Transverse colon (tissue), 3 donors: ENCODE measurements at regions not wholly inside any gene's neighbourhood (a gene's known extent, or its start where the extent isn't known, plus 50 kb on each side); places are given as distances from the start of the nearest gene placed in this dataset.

Experiments
- CTCF ChIP-seq, 5 experiments: fragments of 200-600 bp in 3 of 5; fragments of 450-650 bp in 2 of 5; sonication (generic) in 3 of 5; IDR thresholded peaks; 1 replicate in 2 of 5; 2 replicates in 3 of 5; pipeline ENCODE4 v1.5.1; 2016 to 2017; ENCODE audit warnings: antibody characterized with exemption in 5 of 5, inconsistent platforms in 3 of 5, mild to moderate bottlenecking in 2 of 5, moderate library complexity in 1 of 5
- EP300 ChIP-seq: sonication (generic); formaldehyde crosslinking; IDR thresholded peaks from one replicate; pipeline ENCODE4 v1.6.1; 2017; ENCODE audit warnings: antibody characterized with exemption, low read depth
- POLR2A ChIP-seq: fragments of 450-650 bp; IDR thresholded peaks from one replicate; pipeline ENCODE4 v1.6.1; 2016; ENCODE audit warnings: antibody characterized with exemption, mild to moderate bottlenecking, moderate library complexity

- no peak for TF ChIP-seq CTCF (IDR thresholded peaks at IDR 0.05)
- TF ChIP-seq EP300, result no peak
- TF ChIP-seq POLR2A, result no peak
These were observed 219.0 kb downstream of the COG6 start for GRCh38 chr13:39874331-39875053.
